SW 1271 (cell line): ENCODE measurements at regions not wholly inside any gene's neighbourhood (a gene's known extent, or its start where the extent isn't known, plus 50 kb on each side); places are given as distances from the start of the nearest gene placed in this dataset.
A peak's percentile ranks its signal among the peaks of the same experiment; 100 is the strongest.
"Not testable (repeated sequence)": the region's sequence is repeated elsewhere in the genome, so short reads cannot be mapped to it uniquely, and the experiment has no call there.

Experiments used
- DNase-seq, 2 experiments: peaks; one replicate each; lab custom pipeline; 2025; lab: John Stamatoyannopoulos, UW

- DNase-seq = no peak
Measured at GRCh38 chr14:39668449-39668848, 236.2 kb upstream of the FBXO33 start.

DNA sequence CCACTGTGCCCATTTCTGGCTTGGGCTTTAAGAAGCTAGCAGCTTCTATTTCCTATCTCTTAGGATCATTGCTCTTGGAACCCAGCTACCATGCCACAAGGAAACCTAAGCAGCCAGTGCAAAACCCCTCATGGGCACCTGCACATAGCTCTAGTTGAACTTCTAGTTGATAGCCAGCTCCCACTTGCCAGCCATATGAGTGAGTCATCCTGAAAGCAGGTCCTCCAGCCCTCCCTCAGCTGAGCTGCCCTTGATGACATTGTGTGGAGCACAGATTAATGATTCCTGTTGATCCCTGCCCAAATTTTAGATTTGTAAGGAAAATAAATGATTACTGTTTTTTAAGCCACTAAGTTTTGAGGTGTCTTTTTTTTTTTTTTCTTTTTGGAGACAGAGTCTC lies 234.2 kb upstream of the FBXO33 start:
- DNase-seq = no peak

DNA sequence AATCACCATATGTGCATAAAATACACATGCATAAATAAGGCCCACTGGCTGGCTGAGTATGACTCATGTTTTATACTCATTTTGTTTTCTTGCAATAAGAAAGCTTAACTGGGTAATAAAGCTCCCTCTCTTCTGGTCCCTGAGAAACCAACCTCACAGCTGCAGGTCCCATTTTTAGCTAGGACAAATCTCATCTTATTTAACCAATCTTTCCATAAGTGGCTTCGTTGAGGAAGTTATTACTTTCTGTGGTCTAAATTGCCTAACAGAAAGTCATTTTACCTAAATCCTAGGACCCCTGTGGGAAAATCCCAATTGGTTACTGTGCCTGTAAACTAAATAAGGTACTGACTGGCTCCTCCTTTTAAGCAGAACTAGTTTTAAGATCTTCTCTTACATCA lies 232.8 kb upstream of the FBXO33 start:
- no peak for DNase-seq

- DNase-seq = no peak
Measured at GRCh38 chr14:39664646-39665045, 232.4 kb upstream of the FBXO33 start.

DNA sequence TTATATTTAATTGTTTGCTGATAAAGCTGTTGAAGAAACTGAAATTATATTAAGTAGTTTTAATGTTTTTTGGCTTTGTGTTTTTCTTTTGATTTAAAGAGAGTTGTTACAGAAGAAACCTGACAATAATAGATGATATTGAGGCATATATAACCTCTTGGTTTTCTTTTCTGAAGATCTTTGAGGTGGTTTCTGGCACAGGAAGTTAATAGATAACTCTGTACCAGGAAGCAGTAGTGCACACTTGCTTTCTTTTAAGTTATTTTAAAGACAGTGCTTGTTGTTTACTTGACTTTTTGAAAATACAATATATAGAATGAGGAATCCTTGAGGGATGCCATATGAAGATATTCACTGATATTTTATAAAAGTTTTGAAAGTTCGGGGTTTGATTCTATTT lies 209.0 kb upstream of the FBXO33 start:
- DNase-seq = no peak

GRCh38 chr14:39639009-39639408 lies 206.8 kb upstream of the FBXO33 start:
- DNase-seq = not testable (repeated sequence)

- DNase-seq = no peak
Measured at GRCh38 chr14:39628087-39628486, 195.9 kb upstream of the FBXO33 start.

DNA sequence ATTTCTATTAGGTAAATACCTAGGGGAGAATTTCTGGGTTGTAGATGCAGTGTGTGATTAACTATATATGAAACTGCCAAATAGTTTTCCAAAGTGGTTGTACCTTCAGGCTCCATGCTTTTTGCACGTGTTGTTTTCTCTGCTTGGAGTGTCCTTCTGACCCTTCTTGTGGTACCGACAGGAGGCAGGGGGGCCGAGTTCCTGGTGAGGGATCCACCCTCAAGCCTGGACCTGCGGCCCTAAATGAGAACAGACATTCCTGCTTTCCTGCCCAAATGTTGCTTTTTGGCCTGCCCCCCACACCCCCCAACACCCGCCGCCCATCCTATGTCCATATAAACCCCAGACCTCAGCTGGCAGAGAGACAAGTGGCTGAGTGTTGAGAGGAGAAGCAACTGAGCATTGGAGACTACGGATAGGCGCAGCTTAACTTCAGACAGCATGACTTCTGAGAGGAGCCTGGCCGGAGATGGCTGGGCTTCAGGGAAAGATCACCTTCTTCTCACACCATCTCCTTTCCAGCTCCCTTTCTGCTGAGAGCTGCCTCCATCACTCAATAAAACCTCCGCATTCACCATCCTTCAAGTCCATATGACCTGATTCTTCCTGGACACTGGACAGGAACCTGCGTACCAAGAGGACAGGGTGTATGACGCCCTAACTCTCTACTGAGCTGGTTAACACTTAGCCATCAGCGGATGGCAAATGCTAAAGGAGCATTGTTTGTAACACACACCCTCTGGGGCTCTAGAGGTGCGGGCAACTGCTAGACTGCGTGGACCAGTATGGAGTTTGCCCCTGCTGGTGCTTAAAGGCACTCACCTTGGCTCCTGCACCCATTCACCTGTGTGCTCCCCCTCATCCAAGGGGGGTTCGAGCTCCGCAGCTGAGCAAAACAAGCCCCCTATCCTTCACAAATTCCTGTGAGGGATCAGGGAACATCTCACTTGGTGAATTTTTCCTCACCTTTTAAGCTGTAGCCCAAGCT lies 194.7 kb upstream of the FBXO33 start:
- no peak for DNase-seq

GRCh38 chr14:39621678-39622077 lies 189.4 kb upstream of the FBXO33 start:
- no peak for DNase-seq

GRCh38 chr14:39621223-39621622 lies 189.0 kb upstream of the FBXO33 start:
- no peak for DNase-seq

DNA sequence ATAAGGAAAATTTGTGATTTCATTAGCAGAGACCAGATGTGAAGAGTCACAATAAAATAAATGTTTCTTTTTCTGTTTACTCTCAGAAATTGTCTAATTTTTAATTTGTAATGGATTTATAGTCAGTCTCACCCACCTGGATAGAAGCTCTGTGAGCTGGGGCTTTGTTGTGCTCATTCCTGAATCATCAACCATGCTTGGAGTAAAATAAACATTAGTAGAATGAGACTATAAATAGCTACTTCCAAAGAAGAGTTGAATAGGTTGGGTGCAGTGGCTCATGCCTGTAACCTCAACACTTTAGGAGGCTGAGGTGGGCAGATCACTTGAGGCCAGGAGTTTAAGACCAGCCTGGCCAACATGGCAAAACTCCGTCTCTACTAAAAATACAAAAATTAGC lies 185.3 kb upstream of the FBXO33 start:
- DNase-seq = no peak

- DNase-seq = no peak
Measured at GRCh38 chr14:39615352-39615751, 183.1 kb upstream of the FBXO33 start.

DNA sequence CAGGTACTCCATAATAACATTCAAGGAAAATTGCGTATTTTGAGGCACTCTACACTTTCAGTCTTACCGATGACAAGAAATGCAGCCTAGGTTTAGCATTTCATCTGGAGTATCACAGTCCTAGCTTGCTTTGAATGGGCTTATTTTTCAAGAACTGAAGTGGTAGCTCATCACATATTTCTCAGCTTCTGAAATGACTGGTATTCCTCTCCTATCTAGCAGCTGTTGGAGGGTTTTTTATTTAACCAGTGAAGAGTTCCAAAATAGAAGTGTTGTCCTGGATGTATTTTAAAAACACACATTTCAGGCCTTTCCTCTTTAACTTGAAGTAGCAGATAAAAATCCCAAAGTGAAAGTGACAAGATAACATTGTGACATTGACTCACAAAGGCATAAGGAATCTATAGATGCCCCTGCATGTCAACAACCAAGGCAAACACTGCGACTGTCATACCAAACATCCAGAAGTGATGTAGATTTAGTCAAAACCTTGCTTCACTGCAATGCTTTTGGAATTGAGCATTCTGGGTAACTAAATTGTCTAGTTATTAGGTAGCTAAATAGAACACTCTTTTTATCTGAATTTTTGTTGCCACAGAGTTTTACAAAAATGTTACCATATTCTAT lies 182.2 kb upstream of the FBXO33 start:
- DNase-seq = no peak

DNA sequence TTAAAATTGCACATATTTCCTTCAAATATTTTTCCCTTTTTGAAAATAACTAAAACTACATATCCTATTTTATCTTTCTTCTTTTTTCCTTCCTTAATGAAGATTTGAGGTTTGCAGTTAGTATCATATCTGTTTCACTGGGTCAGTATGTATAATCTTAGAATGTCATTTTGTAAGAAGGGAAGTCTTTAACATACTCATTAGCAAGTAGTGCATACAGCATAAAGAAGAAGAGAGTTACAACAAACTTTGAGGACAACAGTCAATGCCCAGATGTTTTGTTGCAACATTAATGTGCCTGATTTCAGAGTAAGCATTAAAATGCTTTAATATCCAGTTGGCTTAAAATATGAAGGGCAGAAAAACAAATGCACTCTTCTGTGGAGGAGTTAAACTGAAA lies 176.9 kb upstream of the FBXO33 start:
- no peak for DNase-seq

DNA sequence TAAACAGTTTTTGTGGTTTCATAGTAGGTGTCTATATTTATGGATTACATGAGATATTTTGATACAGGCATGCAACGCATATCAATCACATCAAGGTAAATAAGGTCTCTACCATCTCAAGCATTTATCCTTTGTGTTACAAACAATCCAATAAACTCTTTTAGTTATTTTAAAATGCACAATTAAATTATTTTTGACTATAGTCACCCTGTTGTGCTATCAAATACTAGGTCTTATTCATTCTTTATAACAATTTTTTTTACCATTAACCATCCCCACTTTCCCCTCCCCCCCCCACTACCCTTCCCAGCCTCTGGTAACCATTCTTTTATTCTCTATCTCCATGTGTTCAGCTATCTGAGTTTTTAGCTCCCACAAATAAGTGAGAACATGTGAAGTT lies 175.7 kb upstream of the FBXO33 start:
- no peak for DNase-seq

- DNase-seq = no peak
Measured at GRCh38 chr14:39603942-39604341, 171.7 kb upstream of the FBXO33 start.

DNA sequence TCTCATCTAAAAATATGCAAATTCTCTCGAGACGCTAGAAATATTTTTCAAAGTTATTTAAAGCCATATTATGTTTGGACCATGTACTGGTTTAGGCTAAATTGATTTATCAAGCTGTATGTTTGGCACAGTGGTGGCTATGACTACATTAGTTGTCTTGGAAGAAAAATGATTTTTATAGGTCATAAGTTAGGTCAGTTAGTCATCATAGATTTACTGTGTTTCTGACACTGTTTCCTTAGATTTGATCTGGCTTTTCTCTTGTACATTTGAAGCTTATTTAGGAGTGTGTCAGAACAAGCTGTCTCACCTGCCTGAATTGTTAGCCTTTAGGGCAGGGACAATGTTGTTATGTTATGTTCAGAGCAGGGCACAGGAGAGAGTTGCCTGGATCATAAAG lies 161.1 kb upstream of the FBXO33 start:
- DNase-seq = no peak

GRCh38 chr14:39592116-39592789 lies 160.0 kb upstream of the FBXO33 start:
- DNase-seq = no peak

DNA sequence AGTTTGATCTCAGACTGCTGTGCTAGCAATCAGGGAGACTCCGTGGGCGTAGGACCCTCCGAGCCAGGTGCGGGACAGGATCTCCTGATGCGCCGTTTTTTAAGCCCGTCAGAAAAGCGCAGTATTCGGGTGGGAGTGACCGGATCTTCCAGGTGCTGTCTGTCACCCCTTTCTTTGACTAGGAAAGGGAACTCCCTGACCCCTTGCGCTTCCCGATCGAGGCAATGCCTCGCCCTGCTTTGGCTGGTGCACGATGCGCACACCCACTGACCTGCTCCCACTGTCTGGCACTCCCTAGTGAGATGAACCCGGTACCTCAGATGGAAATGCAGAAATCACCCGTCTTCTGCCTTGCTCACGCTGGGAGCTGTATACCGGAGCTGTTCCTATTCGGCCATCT lies 157.6 kb upstream of the FBXO33 start:
- DNase-seq = not testable (repeated sequence)

GRCh38 chr14:39582028-39582654 lies 149.9 kb upstream of the FBXO33 start:
- DNase-seq = no peak

GRCh38 chr14:39581474-39581873 lies 149.2 kb upstream of the FBXO33 start:
- peak in 1 of 2 experiments; percentile 4 for DNase-seq

GRCh38 chr14:39580696-39581095 lies 148.5 kb upstream of the FBXO33 start:
- DNase-seq = no peak
